Uterus (tissue), 2 donors: ENCODE measurements at regions not wholly inside any gene's neighbourhood (a gene's known extent, or its start where the extent isn't known, plus 50 kb on each side); places are given as distances from the start of the nearest gene placed in this dataset.

Experiments used
- POLR2A ChIP-seq, 2 donors: fragments of 450-650 bp; IDR thresholded peaks; one replicate each; pipeline ENCODE4 v1.6.1; 2016; ENCODE audit warnings: antibody characterized with exemption in 2 of 2, mild to moderate bottlenecking in 1 of 2, moderate library complexity in 1 of 2
- TF ChIP-seq, protein P1 (sequence below), 4 experiments: fragments of 200-600 bp in 2 of 4; fragments of 450-650 bp in 2 of 4; sonication (generic) in 2 of 4; IDR thresholded peaks; one replicate each; pipeline ENCODE4 v1.5.1; 2016 to 2019; ENCODE audit warnings: antibody characterized with exemption in 4 of 4, mild to moderate bottlenecking in 2 of 4, moderate library complexity in 1 of 4

DNA sequence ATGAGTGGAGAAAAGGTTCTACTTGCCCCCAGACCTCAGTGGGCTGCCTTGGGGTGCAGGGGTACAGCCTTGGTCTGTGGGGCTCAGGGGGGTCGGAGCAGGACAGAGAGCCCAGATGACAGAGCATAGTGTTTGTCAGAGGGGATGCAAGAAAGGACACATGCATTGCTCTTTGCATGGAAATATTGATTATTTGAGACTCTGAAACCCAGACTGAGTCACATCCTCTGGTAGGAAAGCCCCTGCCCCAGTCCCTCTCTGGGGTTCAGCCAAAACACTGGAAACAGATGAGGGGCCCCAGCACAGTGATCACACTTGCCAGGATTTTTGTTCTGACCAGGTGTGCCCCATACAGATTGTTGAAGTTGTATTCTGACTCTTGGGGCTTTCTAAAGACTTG lies 1094.4 kb downstream of the BCL11B start:
- TF ChIP-seq, protein P1, sequence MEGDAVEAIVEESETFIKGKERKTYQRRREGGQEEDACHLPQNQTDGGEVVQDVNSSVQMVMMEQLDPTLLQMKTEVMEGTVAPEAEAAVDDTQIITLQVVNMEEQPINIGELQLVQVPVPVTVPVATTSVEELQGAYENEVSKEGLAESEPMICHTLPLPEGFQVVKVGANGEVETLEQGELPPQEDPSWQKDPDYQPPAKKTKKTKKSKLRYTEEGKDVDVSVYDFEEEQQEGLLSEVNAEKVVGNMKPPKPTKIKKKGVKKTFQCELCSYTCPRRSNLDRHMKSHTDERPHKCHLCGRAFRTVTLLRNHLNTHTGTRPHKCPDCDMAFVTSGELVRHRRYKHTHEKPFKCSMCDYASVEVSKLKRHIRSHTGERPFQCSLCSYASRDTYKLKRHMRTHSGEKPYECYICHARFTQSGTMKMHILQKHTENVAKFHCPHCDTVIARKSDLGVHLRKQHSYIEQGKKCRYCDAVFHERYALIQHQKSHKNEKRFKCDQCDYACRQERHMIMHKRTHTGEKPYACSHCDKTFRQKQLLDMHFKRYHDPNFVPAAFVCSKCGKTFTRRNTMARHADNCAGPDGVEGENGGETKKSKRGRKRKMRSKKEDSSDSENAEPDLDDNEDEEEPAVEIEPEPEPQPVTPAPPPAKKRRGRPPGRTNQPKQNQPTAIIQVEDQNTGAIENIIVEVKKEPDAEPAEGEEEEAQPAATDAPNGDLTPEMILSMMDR (IDR thresholded peaks at IDR 0.05), result no peak
- no peak for TF ChIP-seq POLR2A (IDR thresholded peaks at IDR 0.05)
